Activated CD8-positive, alpha-beta memory T cell treated with anti-CD3 and anti-CD28 coated beads for 4 hours (primary cell): ENCODE measurements at regions not wholly inside any gene's neighbourhood (a gene's known extent, or its start where the extent isn't known, plus 50 kb on each side); places are given as distances from the start of the nearest gene placed in this dataset.

Source experiments
- DNase-seq, 2 donors: peaks; one replicate each; pipeline ENCODE4 v3.0.0-alpha.2; 2020; ENCODE audit warnings: low read depth in 2 of 2

GRCh38 chr3:43783987-43784639 is 93.4 kb downstream of the ABHD5 start:
- no peak for DNase-seq

- DNase-seq: no peak
These were observed 93.9 kb downstream of the ABHD5 start for GRCh38 chr3:43784640-43785011.

GRCh38 chr3:43785551-43785950 is 94.8 kb downstream of the ABHD5 start:
- DNase-seq: no peak

- no peak for DNase-seq
These were observed 95.4 kb downstream of the ABHD5 start for GRCh38 chr3:43786102-43786501.

- DNase-seq: no peak
These were observed 96.0 kb downstream of the ABHD5 start for GRCh38 chr3:43786526-43787305.

GRCh38 chr3:43787330-43787729 is 96.6 kb downstream of the ABHD5 start:
- no peak for DNase-seq

- no peak for DNase-seq
These were observed 98.3 kb downstream of the ABHD5 start for GRCh38 chr3:43789028-43789427.

GRCh38 chr3:43790060-43790459 is 99.3 kb downstream of the ABHD5 start:
- no peak for DNase-seq

GRCh38 chr3:43790476-43790875 is 99.7 kb downstream of the ABHD5 start:
- no peak for DNase-seq

- no peak for DNase-seq
These were observed 100.5 kb downstream of the ABHD5 start for GRCh38 chr3:43791246-43791645.

- no peak for DNase-seq
These were observed 102.2 kb downstream of the ABHD5 start for GRCh38 chr3:43792904-43793303.

GRCh38 chr3:43793648-43794372 is 103.1 kb downstream of the ABHD5 start:
- no peak for DNase-seq

- DNase-seq: no peak
These were observed 104.0 kb downstream of the ABHD5 start for GRCh38 chr3:43794776-43795175.

- no peak for DNase-seq
These were observed 104.8 kb downstream of the ABHD5 start for GRCh38 chr3:43795491-43795890.

- no peak for DNase-seq
These were observed 105.4 kb downstream of the ABHD5 start for GRCh38 chr3:43796041-43796596.

- no peak for DNase-seq
These were observed 107.1 kb downstream of the ABHD5 start for GRCh38 chr3:43797794-43798193.

- no peak for DNase-seq
These were observed 120.1 kb downstream of the ABHD5 start for GRCh38 chr3:43810797-43811196.

- no peak for DNase-seq
These were observed 123.7 kb downstream of the ABHD5 start for GRCh38 chr3:43814461-43814860.

GRCh38 chr3:43816372-43816771 is 125.6 kb downstream of the ABHD5 start:
- no peak for DNase-seq

GRCh38 chr3:43817064-43817463 is 126.3 kb downstream of the ABHD5 start:
- DNase-seq: no peak

- no peak for DNase-seq
These were observed 127.1 kb downstream of the ABHD5 start for GRCh38 chr3:43817825-43818224.

GRCh38 chr3:43818229-43818628 is 127.5 kb downstream of the ABHD5 start:
- DNase-seq: no peak
